HG03439 (cell line): ENCODE measurements at regions not wholly inside any gene's neighbourhood (a gene's known extent, or its start where the extent isn't known, plus 50 kb on each side); places are given as distances from the start of the nearest gene placed in this dataset.

Source experiments
- ATAC-seq: cut with Tn5 transposase; IDR thresholded peaks from one replicate; pipeline ENCODE4 v1.9.1; 2021; ENCODE audit warnings: mild to moderate bottlenecking, moderate library complexity; ENCODE audit not compliant: unreplicated experiment

- ATAC-seq, result no peak
Observed at GRCh38 chr7:22676385-22676784, 50.6 kb upstream of the IL6 start.

GRCh38 chr7:22675917-22676343 lies 51.1 kb upstream of the IL6 start:
- no peak for ATAC-seq

- ATAC-seq, result no peak
Observed at GRCh38 chr7:22675421-22675820, 51.6 kb upstream of the IL6 start.

GRCh38 chr7:22672846-22673680 lies 53.9 kb upstream of the IL6 start:
- peak; percentile 76 for ATAC-seq

- ATAC-seq, result no peak
Observed at GRCh38 chr7:22671177-22671879, 55.7 kb upstream of the IL6 start.

- no peak for ATAC-seq
Observed at GRCh38 chr7:22670422-22670815, 56.6 kb upstream of the IL6 start.

- ATAC-seq, result no peak
Observed at GRCh38 chr7:22669692-22670421, 57.1 kb upstream of the IL6 start.

GRCh38 chr7:22668971-22669401 lies 58.0 kb upstream of the IL6 start:
- ATAC-seq, result no peak

- no peak for ATAC-seq
Observed at GRCh38 chr7:22667562-22668239, 59.3 kb upstream of the IL6 start.

GRCh38 chr7:22667187-22667561 lies 59.8 kb upstream of the IL6 start:
- no peak for ATAC-seq

GRCh38 chr7:22666732-22667131 lies 60.3 kb upstream of the IL6 start:
- no peak for ATAC-seq

- no peak for ATAC-seq
Observed at GRCh38 chr7:22665923-22666322, 61.1 kb upstream of the IL6 start.

GRCh38 chr7:22664988-22665798 lies 61.8 kb upstream of the IL6 start:
- no peak for ATAC-seq

GRCh38 chr7:22663721-22664120 lies 63.3 kb upstream of the IL6 start:
- no peak for ATAC-seq

GRCh38 chr7:22663357-22663718 lies 63.7 kb upstream of the IL6 start:
- no peak for ATAC-seq

- no peak for ATAC-seq
Observed at GRCh38 chr7:22662556-22663356, 64.2 kb upstream of the IL6 start.

- no peak for ATAC-seq
Observed at GRCh38 chr7:22662036-22662435, 65.0 kb upstream of the IL6 start.

GRCh38 chr7:22660732-22661131 lies 66.3 kb upstream of the IL6 start:
- no peak for ATAC-seq

- no peak for ATAC-seq
Observed at GRCh38 chr7:22660293-22660692, 66.7 kb upstream of the IL6 start.

- ATAC-seq, result no peak
Observed at GRCh38 chr7:22659741-22660140, 67.3 kb upstream of the IL6 start.
